GM10266 (cell line): ENCODE measurements at regions not wholly inside any gene's neighbourhood (a gene's known extent, or its start where the extent isn't known, plus 50 kb on each side); places are given as distances from the start of the nearest gene placed in this dataset.

Experiments
- DNase-seq: peaks from one replicate; pipeline ENCODE4 v3.0.0; 2012; ENCODE audit errors: extremely low spot score
- TF ChIP-seq, protein P1 (sequence below): IDR thresholded peaks from 2 replicates; pipeline ENCODE4 v1.5.1; 2012; ENCODE audit warnings: mild to moderate bottlenecking, low read depth; ENCODE audit not compliant: control insufficient read depth, insufficient read depth; ENCODE audit errors: missing control alignments

GRCh38 chr2:241931084-241931975, 61.8 kb downstream of the RTP5 start:
- TF ChIP-seq, protein P1, sequence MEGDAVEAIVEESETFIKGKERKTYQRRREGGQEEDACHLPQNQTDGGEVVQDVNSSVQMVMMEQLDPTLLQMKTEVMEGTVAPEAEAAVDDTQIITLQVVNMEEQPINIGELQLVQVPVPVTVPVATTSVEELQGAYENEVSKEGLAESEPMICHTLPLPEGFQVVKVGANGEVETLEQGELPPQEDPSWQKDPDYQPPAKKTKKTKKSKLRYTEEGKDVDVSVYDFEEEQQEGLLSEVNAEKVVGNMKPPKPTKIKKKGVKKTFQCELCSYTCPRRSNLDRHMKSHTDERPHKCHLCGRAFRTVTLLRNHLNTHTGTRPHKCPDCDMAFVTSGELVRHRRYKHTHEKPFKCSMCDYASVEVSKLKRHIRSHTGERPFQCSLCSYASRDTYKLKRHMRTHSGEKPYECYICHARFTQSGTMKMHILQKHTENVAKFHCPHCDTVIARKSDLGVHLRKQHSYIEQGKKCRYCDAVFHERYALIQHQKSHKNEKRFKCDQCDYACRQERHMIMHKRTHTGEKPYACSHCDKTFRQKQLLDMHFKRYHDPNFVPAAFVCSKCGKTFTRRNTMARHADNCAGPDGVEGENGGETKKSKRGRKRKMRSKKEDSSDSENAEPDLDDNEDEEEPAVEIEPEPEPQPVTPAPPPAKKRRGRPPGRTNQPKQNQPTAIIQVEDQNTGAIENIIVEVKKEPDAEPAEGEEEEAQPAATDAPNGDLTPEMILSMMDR = no peak
- no peak for DNase-seq

- TF ChIP-seq, protein P1 = no peak
- DNase-seq = no peak
Observed at GRCh38 chr2:241931976-241932898, 62.7 kb downstream of the RTP5 start.

- TF ChIP-seq, protein P1 = no peak
- no peak for DNase-seq
Observed at GRCh38 chr2:241932899-241933178, 63.3 kb downstream of the RTP5 start.

- TF ChIP-seq, protein P1 = no peak
- DNase-seq = no peak
Observed at GRCh38 chr2:241933179-241933911, 63.8 kb downstream of the RTP5 start.

- no peak for DNase-seq
- TF ChIP-seq, protein P1 = no peak
Observed at GRCh38 chr2:241935314-241935713, 65.8 kb downstream of the RTP5 start.

DNA sequence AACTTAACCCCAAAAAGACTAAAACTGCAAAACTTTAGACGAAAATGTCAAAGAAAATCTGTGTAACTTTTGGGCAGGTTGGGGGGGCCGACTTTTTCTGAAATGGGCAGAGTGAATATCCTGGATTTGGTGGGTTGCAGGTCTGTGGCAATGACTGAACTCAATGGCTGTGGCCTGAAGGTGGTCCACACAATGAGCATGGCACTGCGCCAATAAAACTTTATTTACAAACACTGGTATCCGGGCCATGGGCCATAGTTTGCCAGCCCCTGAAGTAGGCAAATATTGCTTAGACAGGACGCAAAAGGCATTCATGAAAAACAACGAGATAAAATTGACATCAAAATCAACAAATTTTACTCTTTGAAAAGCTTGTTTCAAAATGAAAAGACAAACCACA, 66.2 kb downstream of the RTP5 start:
- TF ChIP-seq, protein P1 = no peak
- DNase-seq = no peak
